Astrocyte (in vitro differentiated cells and primary cell): ENCODE measurements at regions not wholly inside any gene's neighbourhood (a gene's known extent, or its start where the extent isn't known, plus 50 kb on each side); places are given as distances from the start of the nearest gene placed in this dataset.

ENCODE experiments used
- DNase-seq: peaks from one replicate; pipeline ENCODE4 v3.0.0-alpha.2; 2010; ENCODE audit warnings: low read depth
- FAIRE-seq: peaks from 2 replicates; lab custom pipeline; 2011; peaks lifted over from hg19 to GRCh38; lab: Jason Lieb, UNC
- H2AFZ ChIP-seq: 2 replicates; pipeline ENCODE4 v1.6.0; 2012; ENCODE audit warnings: low read depth, low read length, inconsistent platforms
- H3K27ac ChIP-seq: 2 replicates; pipeline ENCODE4 v1.5.1; 2011; ENCODE audit warnings: low read depth, low read length, inconsistent platforms
- H3K27me3 ChIP-seq: 2 replicates; pipeline ENCODE4 v1.6.0; 2011; ENCODE audit warnings: low read length, inconsistent platforms; ENCODE audit not compliant: insufficient read depth
- H3K36me3 ChIP-seq: 2 replicates; pipeline ENCODE4 v1.5.1; 2011; ENCODE audit warnings: low read length, inconsistent platforms; ENCODE audit not compliant: insufficient read depth
- H3K4me1 ChIP-seq: 2 replicates; pipeline ENCODE4 v1.5.1; 2011; ENCODE audit warnings: low read length, inconsistent platforms; ENCODE audit not compliant: insufficient read depth
- H3K4me2 ChIP-seq: 2 replicates; pipeline ENCODE4 v1.6.0; 2012; ENCODE audit warnings: low read length, inconsistent platforms
- H3K4me3 ChIP-seq: 2 replicates; pipeline ENCODE4 v1.5.1; 2011; ENCODE audit warnings: low read depth, mild to moderate bottlenecking, low read length, inconsistent platforms; ENCODE audit not compliant: insufficient read depth
- H3K79me2 ChIP-seq: 2 replicates; pipeline ENCODE4 v1.6.0; 2012; ENCODE audit warnings: mild to moderate bottlenecking, low read length, inconsistent platforms; ENCODE audit not compliant: insufficient read depth
- H3K9ac ChIP-seq: 2 replicates; pipeline ENCODE4 v1.6.0; 2012; ENCODE audit warnings: mild to moderate bottlenecking, low read length, inconsistent platforms
- H3K9me3 ChIP-seq: 2 replicates; pipeline ENCODE4 v1.5.1; 2012; ENCODE audit warnings: low read depth, mild to moderate bottlenecking, low read length, inconsistent platforms; ENCODE audit not compliant: insufficient read depth
- H4K20me1 ChIP-seq: 2 replicates; pipeline ENCODE4 v1.6.0; 2012; ENCODE audit warnings: low read length, inconsistent platforms; ENCODE audit not compliant: insufficient read depth
- H3K27ac Mint-ChIP-seq: one replicate; pipeline ENCODE4 v1.8.0; 2021; ENCODE audit warnings: mild to moderate bottlenecking, mixed read lengths; ENCODE audit not compliant: unreplicated experiment
- H3K27me3 Mint-ChIP-seq: one replicate; pipeline ENCODE4 v1.8.0; 2021; ENCODE audit warnings: low read depth, mixed read lengths; ENCODE audit not compliant: unreplicated experiment
- H3K36me3 Mint-ChIP-seq: one replicate; pipeline ENCODE4 v1.8.0; 2021; ENCODE audit warnings: low read depth, mixed read lengths; ENCODE audit not compliant: unreplicated experiment
- H3K4me1 Mint-ChIP-seq: one replicate; pipeline ENCODE4 v1.8.0; 2021; ENCODE audit warnings: low read depth, mixed read lengths; ENCODE audit not compliant: unreplicated experiment
- H3K4me3 Mint-ChIP-seq: one replicate; pipeline ENCODE4 v1.8.0; 2021; ENCODE audit warnings: mild to moderate bottlenecking, moderate library complexity, mixed read lengths; ENCODE audit not compliant: unreplicated experiment
- H3K9me3 Mint-ChIP-seq: one replicate; pipeline ENCODE4 v1.8.0; 2021; ENCODE audit warnings: mild to moderate bottlenecking, mixed read lengths; ENCODE audit not compliant: unreplicated experiment
- EZH2 ChIP-seq: IDR thresholded peaks from 2 replicates; pipeline ENCODE4 v1.6.1; 2012; ENCODE audit warnings: mild to moderate bottlenecking, low read length, inconsistent platforms; ENCODE audit not compliant: insufficient read depth
- TF ChIP-seq, protein P1 (sequence below): IDR thresholded peaks from 2 replicates; pipeline ENCODE4 v1.5.1; 2011; ENCODE audit warnings: low read depth, mild to moderate bottlenecking, inconsistent platforms, low read length, moderate library complexity; ENCODE audit not compliant: insufficient read depth

DNA sequence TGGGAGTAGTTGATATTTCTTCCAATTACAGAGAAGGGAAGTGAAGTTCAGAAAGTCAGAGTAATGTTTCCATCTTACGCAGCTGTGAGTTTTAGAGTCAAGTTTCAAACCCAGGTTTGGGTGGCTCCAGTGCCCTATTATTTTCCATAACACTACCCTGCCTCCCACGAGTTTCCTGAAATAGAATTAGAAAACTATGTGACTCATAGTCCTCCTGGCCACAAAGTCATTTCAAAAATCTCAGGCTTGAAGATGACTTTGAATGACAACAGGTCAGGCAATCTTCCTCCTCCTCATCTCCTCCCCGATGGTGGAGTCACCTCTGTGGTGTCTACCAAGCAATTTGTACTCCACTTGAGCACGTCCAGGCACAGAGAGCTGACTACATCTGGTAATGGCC is 212.3 kb upstream of the TRIB2 start:
- no peak overlapping the region for H3K27ac ChIP-seq
- peak overlapping the region; percentile 45 for H3K4me2 ChIP-seq
- H3K9ac ChIP-seq = no peak overlapping the region

DNA sequence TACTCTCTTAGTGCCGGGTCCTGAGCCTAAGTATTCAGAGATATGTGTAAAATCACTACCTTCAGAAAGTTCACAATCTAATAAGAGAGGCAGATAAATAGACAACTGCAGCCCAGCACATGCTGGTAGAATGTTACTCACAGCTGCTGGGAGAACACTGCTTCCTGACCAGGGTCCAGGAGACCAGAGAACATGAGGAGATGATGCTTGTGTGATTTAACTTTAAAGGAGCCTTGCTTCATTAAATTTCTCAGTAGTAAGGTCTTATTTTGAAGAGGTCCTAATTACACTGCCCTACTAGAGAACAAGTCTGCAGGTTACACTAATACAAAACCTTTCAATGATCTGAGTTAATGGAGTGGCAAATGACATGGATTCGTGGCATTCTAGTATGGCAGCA is 209.9 kb upstream of the TRIB2 start:
- H3K4me1 Mint-ChIP-seq = peaks cover 38% of the 10 kb centered on the region

More for the DNA sequence above, 212.3 kb upstream of the TRIB2 start:
- H3K4me1 ChIP-seq = peaks cover 9% of the 10 kb centered on the region
- H3K79me2 ChIP-seq = no peaks in the 10 kb centered on the region
- TF ChIP-seq EZH2 = no peak
- TF ChIP-seq, protein P1, sequence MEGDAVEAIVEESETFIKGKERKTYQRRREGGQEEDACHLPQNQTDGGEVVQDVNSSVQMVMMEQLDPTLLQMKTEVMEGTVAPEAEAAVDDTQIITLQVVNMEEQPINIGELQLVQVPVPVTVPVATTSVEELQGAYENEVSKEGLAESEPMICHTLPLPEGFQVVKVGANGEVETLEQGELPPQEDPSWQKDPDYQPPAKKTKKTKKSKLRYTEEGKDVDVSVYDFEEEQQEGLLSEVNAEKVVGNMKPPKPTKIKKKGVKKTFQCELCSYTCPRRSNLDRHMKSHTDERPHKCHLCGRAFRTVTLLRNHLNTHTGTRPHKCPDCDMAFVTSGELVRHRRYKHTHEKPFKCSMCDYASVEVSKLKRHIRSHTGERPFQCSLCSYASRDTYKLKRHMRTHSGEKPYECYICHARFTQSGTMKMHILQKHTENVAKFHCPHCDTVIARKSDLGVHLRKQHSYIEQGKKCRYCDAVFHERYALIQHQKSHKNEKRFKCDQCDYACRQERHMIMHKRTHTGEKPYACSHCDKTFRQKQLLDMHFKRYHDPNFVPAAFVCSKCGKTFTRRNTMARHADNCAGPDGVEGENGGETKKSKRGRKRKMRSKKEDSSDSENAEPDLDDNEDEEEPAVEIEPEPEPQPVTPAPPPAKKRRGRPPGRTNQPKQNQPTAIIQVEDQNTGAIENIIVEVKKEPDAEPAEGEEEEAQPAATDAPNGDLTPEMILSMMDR = no peak
- H3K9me3 ChIP-seq = no peaks in the 10 kb centered on the region
- Mint-ChIP-seq H3K9me3 (peaks cover 5% of the 10 kb centered on the region), H3K27me3 (no peaks in the 10 kb centered on the region), H3K4me1 (peaks cover 45% of the 10 kb centered on the region), H3K36me3 (no peaks in the 10 kb centered on the region), H3K4me3 (no peak overlapping the region), H3K27ac (peak overlapping the region; percentile 23)
- H3K4me3 ChIP-seq = no peak overlapping the region
- peak; percentile 54 for DNase-seq
- H3K36me3 ChIP-seq = no peaks in the 10 kb centered on the region
- FAIRE-seq = peak; percentile 63
- no peaks in the 10 kb centered on the region for H3K27me3 ChIP-seq
- no peaks in the 10 kb centered on the region for H4K20me1 ChIP-seq
- no peak overlapping the region for H2AFZ ChIP-seq

DNA sequence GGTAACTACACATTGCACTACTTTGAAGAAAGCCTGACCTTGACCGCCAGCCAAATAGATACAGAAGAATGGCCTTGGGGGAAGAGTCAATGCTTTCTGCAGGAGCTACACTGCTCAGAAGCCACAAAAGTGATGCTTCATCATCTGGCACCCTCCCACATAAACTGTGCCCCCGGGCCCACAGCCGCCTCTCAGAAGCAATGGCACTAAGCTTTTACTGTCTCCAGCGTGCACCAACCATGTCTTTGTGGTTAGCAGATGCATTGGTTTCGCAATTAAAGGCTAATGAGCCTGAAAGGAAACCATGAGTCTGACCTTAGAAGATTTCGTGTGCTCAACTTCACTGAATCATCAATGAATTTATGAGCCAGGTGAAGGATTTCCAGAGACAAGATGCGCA is 209.4 kb upstream of the TRIB2 start:
- no peak overlapping the region for H3K4me3 Mint-ChIP-seq
- Histone ChIP-seq H3K36me3 (no peaks in the 10 kb centered on the region), H3K79me2 (no peaks in the 10 kb centered on the region), H3K9me3 (no peaks in the 10 kb centered on the region), H3K27me3 (no peaks in the 10 kb centered on the region), H3K4me1 (peaks cover 9% of the 10 kb centered on the region), H3K4me3 (no peak overlapping the region), H4K20me1 (no peaks in the 10 kb centered on the region), H3K9ac (no peak overlapping the region), H2AFZ (no peak overlapping the region), H3K27ac (no peak overlapping the region), H3K4me2 (no peak overlapping the region)
- H3K27me3 Mint-ChIP-seq = no peaks in the 10 kb centered on the region
- no peak for FAIRE-seq
- H3K4me1 Mint-ChIP-seq = peaks cover 36% of the 10 kb centered on the region
- no peaks in the 10 kb centered on the region for H3K36me3 Mint-ChIP-seq
- H3K9me3 Mint-ChIP-seq = peaks cover 6% of the 10 kb centered on the region
- TF ChIP-seq, protein P1 = no peak
- no peak for TF ChIP-seq EZH2
- no peak overlapping the region for H3K27ac Mint-ChIP-seq
- DNase-seq = peak; percentile 71

More for the DNA sequence above, 209.9 kb upstream of the TRIB2 start:
- H3K4me2 ChIP-seq = no peak overlapping the region
- Mint-ChIP-seq H3K36me3 (no peaks in the 10 kb centered on the region), H3K27ac (no peak overlapping the region), H3K27me3 (no peaks in the 10 kb centered on the region), H3K4me3 (no peak overlapping the region), H3K9me3 (peaks cover 6% of the 10 kb centered on the region)
- H2AFZ ChIP-seq = no peak overlapping the region
- no peak overlapping the region for H3K27ac ChIP-seq
- H3K4me3 ChIP-seq = no peak overlapping the region
- H3K4me1 ChIP-seq = peaks cover 9% of the 10 kb centered on the region
- no peak for FAIRE-seq
- no peaks in the 10 kb centered on the region for H3K36me3 ChIP-seq
- H3K27me3 ChIP-seq = no peaks in the 10 kb centered on the region
- H4K20me1 ChIP-seq = no peaks in the 10 kb centered on the region
- TF ChIP-seq, protein P1 = no peak
- TF ChIP-seq EZH2 = no peak
- no peak overlapping the region for H3K9ac ChIP-seq
- no peaks in the 10 kb centered on the region for H3K79me2 ChIP-seq
- DNase-seq = no peak
- H3K9me3 ChIP-seq = no peaks in the 10 kb centered on the region
